ENCODE measurements at regions not wholly inside any gene's neighbourhood (a gene's known extent, or its start where the extent isn't known, plus 50 kb on each side); places are given as distances from the start of the nearest gene placed in this dataset.
A peak's percentile ranks its signal among the peaks of the same experiment; 100 is the strongest.

DNA sequence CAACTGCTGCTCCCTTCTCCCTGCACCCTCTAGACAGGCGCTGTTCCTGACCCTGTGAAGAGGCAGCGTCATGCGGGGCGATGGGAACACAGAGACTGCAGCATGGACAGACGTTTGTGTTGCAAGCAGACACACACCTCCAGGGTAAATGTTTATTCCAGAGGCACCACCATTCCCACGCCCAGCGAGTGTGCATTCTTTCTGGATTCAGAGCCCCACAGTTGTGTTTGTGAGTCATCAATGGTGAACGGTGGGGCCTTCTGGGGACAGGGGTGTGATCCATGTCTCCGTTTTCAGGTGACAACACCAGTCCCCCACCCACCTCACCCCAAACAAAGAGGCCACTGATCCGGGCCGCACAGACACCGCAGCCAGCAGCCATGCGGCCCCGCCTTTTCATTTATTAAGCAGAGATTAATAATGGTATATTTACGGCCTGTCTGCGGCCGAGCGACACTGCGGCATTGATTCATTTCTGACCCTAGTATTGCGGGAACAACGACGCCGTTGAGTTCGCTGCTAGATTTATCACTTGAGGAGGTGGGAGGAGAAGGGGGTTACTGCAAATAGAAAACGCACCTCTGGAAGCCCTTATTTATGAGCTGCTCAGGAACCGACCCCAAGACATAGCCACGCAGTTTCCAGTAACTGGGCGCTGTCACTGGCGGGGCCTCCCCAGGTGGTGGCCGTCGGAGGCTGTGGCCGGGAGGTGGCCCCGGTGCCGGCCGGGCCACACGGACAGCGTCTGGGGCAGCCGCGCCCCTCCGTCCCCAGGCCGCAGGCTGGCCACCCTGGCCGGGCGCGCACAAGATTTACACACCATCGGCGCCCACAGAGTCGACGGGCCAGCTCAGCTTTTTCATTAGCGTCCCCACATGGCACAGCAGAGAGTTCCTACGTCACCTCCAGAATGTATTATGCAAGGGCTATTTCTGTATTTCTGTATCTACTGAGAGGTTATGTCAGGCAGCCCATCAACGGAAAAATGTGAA, 367.6 kb downstream of the THBS2 start:
- Histone ChIP-seq H3K9me3 (no peaks in the 10 kb centered on the region), H3K4me3 (no peak overlapping the region), H3K27me3 (peaks cover 18% of the 10 kb centered on the region), H3K27ac (no peak overlapping the region), H3K4me1 (no peaks in the 10 kb centered on the region), H3K36me3 (no peaks in the 10 kb centered on the region)
- TF ChIP-seq, protein P1, sequence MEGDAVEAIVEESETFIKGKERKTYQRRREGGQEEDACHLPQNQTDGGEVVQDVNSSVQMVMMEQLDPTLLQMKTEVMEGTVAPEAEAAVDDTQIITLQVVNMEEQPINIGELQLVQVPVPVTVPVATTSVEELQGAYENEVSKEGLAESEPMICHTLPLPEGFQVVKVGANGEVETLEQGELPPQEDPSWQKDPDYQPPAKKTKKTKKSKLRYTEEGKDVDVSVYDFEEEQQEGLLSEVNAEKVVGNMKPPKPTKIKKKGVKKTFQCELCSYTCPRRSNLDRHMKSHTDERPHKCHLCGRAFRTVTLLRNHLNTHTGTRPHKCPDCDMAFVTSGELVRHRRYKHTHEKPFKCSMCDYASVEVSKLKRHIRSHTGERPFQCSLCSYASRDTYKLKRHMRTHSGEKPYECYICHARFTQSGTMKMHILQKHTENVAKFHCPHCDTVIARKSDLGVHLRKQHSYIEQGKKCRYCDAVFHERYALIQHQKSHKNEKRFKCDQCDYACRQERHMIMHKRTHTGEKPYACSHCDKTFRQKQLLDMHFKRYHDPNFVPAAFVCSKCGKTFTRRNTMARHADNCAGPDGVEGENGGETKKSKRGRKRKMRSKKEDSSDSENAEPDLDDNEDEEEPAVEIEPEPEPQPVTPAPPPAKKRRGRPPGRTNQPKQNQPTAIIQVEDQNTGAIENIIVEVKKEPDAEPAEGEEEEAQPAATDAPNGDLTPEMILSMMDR (IDR thresholded peaks at IDR 0.05) = no peak
- no peak for ATAC-seq
- DNase-seq = no peak
- intact Hi-C loops (cut with DNase I) = loop anchor here (5.0 kb wide), 1 partner anchor 514 kb away; no protein-coding TSS in a partner anchor

GRCh38 chr6:168885196-168885595, 368.4 kb downstream of the THBS2 start:
- H3K9me3 ChIP-seq = no peaks in the 10 kb centered on the region
- H3K27me3 ChIP-seq = peaks cover 21% of the 10 kb centered on the region
- intact Hi-C loops (cut with DNase I) = loop anchor here (5.0 kb wide), 1 partner anchor 513 kb away; no protein-coding TSS in a partner anchor
- H3K27ac ChIP-seq = no peak overlapping the region
- no peaks in the 10 kb centered on the region for H3K36me3 ChIP-seq
- TF ChIP-seq, protein P1 (IDR thresholded peaks at IDR 0.05) = no peak
- H3K4me1 ChIP-seq = no peaks in the 10 kb centered on the region
- no peak overlapping the region for H3K4me3 ChIP-seq
- DNase-seq (no peak), ATAC-seq (no peak)

- Histone ChIP-seq H3K27ac (no peak overlapping the region), H3K36me3 (no peaks in the 10 kb centered on the region), H3K27me3 (peaks cover 21% of the 10 kb centered on the region), H3K9me3 (no peaks in the 10 kb centered on the region), H3K4me1 (no peaks in the 10 kb centered on the region), H3K4me3 (peak overlapping the region; percentile 43)
- ATAC-seq (peak; percentile 96), DNase-seq (peak; percentile 89)
- TF ChIP-seq, protein P1 (IDR thresholded peaks at IDR 0.05) = peak; percentile 95
- intact Hi-C loops (cut with DNase I) = loop anchor here (5.0 kb wide), 1 partner anchor 512 kb away; no protein-coding TSS in a partner anchor
Measured at GRCh38 chr6:168884646-168885086, 369.0 kb downstream of the THBS2 start.

DNA sequence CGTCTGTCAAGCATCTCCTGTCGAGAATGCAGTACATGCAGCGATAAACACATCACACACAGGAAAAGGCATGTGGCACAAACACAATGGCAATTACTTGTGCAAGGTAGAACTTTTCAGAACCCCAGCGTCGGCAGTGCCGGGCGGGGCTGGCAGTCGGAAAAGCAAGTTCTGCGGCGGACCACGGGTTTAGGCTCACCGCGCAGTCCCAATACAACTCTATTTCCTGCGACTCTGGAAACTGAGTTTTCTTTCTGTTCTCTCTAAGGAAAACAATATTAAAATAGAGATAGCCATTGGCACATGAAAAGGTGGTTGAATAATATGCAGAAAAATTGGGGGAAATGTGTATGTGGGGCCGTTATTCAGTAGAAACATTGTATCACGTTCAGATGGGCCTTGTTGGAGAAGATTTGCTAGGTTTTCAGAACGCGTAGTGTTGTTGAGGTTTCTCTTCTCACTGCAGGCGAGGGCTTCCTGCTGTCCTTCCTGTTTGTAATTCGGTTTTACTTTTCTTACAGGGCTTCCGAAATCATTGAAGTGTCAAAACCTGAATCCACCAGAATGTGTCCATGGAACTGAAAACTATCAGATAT, 369.5 kb downstream of the THBS2 start:
- ATAC-seq (peak; percentile 17), DNase-seq (no peak)
- Histone ChIP-seq H3K4me3 (peak overlapping the region; percentile 43), H3K9me3 (no peaks in the 10 kb centered on the region), H3K27me3 (peaks cover 21% of the 10 kb centered on the region), H3K36me3 (no peaks in the 10 kb centered on the region), H3K4me1 (no peaks in the 10 kb centered on the region), H3K27ac (peak overlapping the region; percentile 55)
- TF ChIP-seq, protein P1 (IDR thresholded peaks at IDR 0.05) = no peak
- intact Hi-C loops (cut with DNase I) = no loop called here

DNA sequence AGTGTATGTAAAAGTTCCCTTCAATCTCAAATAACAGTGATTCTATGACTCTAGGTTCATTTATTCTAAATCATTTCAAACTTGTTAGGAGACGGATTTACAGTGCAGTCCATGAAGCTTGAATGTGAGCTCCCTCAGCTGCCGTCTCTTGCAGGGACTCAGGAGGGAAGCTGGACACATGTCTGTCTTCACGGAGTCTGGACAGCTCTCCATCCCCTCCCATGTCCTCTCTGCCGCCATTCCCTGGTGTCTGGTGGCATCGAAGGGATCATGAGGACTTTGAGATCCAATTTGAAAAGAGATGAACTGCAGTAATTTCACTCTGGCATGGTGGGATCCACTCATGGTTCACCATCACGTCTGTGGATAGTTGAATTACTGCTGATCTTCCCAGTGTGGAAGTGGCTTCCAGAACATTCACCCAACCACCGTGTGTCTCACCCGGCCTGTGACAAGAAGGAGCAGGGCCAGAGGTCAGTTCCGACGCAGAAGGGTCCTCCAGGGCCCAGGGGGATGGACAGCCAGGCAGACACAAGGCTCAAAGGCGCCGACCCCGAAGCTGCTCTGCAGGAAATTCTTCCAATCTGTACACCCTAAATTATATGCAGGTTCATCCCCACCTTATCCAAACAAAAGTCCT, 370.1 kb downstream of the THBS2 start:
- H3K4me3 ChIP-seq = no peak overlapping the region
- intact Hi-C loops (cut with DNase I) = no loop called here
- H3K9me3 ChIP-seq = no peaks in the 10 kb centered on the region
- no peak for ATAC-seq
- H3K4me1 ChIP-seq = no peaks in the 10 kb centered on the region
- DNase-seq = no peak
- H3K27ac ChIP-seq = peak overlapping the region; percentile 55
- no peaks in the 10 kb centered on the region for H3K36me3 ChIP-seq
- TF ChIP-seq, protein P1 (IDR thresholded peaks at IDR 0.05) = no peak
- peaks cover 21% of the 10 kb centered on the region for H3K27me3 ChIP-seq
